GM18511 (cell line): ENCODE measurements at regions not wholly inside any gene's neighbourhood (a gene's known extent, or its start where the extent isn't known, plus 50 kb on each side); places are given as distances from the start of the nearest gene placed in this dataset.

Experiments used
- ATAC-seq: cut with Tn5 transposase; IDR thresholded peaks from one replicate; pipeline ENCODE4 v1.9.1; 2021; ENCODE audit warnings: mild to moderate bottlenecking, moderate library complexity; ENCODE audit not compliant: unreplicated experiment

DNA sequence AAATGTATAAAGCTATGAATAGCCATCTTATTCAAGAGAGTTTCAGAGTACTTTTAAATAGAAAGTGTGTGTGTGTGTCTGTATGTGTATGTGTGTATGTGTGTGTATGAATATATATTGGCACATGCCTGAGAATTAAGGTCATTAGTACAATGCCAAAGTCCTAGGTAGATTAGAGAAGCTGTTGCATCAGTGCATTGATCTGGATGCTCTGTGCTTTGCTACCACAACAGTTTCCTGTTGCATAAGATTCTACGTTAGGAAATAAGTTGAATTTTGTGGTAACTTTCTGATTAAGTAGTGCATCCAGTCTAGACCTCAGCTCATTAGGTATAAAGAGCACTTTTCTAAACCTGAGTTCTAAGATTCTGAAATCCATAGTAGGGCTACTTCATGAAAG lies 1102.8 kb upstream of the KLHL29 start:
- no peak for ATAC-seq

DNA sequence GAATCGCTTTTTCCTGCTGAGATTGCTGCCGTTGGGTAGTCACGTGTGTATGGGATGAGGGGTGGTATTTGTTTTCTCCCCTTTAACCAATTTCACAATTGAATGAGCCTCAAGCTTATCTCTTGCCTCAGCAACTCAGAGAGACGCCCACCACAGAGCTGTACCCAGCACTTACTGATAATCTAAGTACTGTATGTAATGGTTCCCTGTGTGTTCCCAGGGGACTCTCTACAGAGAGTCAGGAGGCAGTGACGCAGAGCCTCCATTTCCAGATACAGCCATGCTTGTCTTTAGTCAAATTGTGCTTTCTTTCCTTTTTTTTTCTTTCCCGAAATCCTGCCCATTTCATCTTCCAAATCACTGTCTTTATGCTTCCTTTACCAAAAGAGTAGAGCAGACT lies 1102.1 kb upstream of the KLHL29 start:
- no peak for ATAC-seq

DNA sequence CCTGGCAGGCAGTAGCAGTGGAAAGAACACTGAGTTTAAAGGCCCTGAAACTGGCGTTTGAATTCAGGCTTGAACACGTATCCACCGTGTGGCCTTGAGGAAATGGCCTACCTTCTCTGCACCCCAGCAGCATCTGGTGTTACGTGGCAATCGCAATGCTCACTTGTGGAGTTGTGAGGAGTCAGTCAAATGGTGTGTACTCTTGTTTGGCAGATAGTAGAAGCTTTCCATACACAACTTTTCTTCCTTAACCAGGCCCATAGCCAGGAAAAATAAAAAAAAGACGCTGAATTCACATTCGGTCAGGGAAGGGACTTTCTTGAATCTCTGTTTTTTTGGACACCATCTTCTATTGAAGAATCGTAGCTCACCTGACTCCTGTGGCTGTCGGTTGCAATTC lies 1101.5 kb upstream of the KLHL29 start:
- ATAC-seq = no peak

DNA sequence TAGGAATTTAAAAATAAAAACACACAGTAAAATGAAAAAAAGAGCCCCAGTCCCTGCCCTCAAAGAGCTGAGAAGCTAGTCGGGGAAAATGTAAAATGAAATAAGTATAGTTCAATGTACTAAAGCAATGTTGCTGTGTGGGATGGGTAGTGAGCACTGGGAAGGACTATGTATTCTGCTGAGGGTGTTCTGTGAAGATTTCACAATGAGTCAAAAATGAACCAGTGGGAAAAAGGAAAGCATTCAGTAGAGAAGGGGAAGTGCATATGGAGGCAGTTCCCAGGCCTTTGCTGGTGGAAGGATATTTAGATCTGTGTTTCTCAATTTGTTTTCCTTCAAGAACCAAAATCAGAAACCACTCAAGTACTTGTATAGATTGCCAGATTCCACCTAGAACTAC lies 1094.7 kb upstream of the KLHL29 start:
- ATAC-seq = no peak

DNA sequence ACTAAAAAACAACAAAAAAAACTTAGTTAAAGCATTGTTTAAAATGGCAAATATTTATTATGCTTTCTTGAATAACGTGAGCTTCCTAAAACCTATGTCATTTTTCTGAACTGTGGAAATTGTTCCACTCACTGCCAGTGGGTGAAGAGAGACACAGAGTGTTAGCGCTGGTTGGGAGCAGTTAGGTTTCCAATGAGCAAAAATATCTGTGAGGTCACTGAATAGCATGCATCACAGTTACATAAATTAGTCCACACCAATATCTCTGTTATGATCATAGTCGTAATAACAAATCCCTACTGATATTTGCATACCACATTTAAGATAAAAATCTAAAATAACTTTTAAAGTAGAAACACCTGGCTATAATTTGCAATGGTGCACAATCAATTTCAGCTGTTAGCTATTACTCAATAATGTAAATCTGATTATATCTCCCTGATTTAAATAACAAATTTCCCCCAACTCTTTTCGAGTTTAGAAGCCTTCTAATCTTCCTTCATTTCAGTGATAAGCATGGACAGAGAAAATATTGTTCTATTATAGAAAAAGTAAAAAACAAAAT lies 1094.0 kb upstream of the KLHL29 start:
- ATAC-seq = no peak

DNA sequence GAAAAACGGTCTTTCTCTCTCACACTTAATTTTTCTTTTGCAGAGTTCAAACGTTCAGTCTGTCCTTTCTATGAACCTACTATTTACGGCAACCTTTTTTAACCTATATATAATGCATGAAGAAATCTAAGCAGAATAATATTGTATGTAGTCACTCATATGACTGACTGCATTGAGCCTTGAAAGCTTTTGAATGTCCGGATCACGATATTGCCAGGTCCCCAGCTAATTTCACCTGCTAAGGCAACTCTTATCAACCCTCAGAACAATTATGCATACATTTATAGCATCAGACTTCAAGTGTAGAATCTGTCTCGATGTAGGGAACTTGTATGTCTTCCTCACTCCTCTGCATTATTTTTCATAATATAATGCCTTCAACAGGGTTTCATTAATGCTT lies 1083.8 kb upstream of the KLHL29 start:
- ATAC-seq = no peak

DNA sequence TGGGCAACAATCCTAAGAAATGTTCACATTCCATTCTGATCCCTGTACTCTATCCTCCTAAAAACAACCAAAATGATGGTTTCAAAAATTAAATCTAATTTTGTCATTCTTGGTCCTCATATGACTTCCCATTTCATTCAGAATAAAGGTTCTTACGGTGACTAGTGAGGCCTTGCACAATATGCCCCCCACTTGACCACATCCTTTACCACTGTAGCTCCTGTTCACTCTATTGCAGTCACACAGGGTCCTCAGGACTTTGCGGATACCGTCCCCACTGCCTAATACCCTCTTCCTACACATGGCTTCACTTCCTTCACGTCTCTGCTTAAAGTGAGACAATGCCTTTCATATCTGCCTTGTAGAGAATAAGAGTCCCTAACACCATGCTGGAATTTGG lies 1058.7 kb upstream of the KLHL29 start:
- ATAC-seq = no peak

DNA sequence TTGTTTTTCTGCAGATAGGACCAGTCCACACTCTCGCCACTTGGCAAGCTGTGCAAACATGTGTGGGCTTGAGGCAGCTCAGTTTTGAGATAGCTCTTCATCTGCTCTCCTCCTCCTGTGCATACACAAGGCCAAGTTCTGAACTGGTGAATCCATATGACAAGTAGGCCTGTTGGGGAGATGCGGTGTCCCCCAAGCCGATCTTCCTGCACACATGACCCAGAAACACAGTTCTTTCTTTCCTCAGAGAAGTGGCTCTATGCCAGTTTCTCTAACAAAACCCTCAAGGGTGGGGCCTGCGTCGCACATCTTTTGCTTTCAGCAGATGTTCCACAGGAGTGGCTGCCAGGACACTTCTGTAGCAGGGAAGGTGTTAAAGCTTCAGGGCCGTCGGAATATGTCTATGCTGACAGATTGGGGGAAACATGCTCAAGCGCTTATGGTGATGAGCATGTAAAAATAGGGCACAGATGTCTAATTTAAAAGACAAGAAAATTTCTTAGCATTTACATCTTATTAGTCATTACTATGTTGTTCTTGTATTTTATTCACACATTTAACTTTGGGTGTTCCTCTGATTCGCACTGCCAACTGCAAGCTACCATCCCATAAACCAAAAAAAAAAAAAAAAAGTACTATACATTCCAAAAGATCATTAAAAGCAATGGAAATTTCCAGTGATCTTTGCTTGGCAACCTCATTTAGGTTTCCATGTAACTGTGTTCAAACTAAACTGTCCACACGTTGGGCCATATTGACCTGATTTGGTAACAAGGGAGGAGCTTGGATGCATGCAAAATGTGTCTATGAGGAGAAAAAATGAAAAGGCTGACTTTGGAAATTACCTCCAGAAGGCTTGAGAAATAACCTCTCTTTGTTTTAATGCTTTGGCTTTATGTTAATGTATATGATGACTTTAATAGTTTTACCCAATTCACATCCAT lies 1055.5 kb upstream of the KLHL29 start:
- ATAC-seq = no peak

DNA sequence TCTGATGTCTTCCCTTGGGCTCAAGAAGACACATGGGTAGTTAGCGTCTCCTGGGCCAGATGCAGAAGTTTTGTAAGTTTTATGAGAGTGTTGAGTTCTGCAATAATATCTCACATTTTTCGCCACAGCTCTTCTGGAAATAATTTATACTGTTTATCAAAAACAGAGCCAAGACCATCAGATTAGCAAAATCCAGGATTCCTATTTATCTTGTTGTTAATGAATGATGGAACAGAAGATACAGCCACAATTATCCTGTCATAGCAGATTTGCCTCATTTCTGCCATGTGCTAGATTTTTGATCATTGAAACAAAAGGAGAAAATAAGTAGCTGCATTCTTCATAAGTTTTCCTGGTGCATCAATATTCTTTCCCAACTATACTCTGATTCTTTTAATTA lies 1048.6 kb upstream of the KLHL29 start:
- no peak for ATAC-seq

DNA sequence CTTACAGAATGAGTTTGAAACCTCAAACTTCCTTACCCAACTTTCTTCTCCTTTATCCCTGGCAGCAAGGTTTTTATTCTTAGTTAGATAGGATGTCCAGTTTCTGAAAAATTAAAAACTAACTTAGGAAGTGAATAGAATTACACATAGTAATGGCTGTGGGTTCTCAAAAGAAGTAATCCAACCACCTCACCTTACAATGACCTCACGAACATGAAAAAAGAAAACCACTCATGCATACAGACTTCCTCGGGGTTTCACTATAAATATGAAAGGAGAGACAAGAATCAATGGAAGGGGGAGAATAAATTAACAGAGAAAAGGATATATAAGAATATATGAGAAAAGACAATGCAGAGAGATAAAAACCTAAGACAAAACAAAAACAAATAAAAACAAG lies 1044.3 kb upstream of the KLHL29 start:
- ATAC-seq = no peak

DNA sequence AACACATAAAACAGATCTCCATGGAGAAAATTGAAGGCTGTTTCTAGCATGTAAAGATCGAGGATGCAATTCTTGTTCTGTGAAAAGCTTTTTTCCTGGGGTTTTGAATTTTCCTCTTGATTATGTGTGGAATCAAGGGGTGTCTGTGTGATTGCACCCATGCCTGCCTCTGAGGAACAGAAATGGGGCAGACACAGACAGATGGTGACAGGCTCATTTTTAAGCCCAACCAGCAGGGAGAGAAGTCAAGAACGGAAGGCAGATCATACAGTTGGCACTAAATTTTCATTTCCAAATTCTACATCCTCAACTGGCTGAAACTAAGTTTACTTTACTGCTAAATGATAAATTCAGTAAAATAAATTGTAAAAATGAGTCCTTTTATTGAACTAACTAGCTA lies 1037.7 kb upstream of the KLHL29 start:
- ATAC-seq = no peak

DNA sequence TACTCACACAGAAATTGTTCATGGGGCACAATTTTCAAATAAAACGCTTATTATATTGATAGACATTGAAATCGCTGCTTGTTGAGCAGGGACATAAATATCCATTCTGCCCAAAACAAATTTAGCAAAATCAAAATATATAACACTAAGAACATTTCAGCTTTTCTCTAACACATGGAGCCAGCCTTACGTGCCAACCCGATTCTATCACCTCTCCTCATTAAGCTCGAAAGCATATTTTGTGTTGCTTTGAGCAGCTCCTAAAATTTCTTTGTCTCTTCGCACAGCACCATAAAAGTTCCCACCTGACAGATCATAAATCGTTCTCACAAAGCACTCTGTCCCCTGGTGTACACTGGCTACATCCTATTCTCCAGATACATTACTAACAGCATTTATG lies 1034.4 kb upstream of the KLHL29 start:
- ATAC-seq = no peak

DNA sequence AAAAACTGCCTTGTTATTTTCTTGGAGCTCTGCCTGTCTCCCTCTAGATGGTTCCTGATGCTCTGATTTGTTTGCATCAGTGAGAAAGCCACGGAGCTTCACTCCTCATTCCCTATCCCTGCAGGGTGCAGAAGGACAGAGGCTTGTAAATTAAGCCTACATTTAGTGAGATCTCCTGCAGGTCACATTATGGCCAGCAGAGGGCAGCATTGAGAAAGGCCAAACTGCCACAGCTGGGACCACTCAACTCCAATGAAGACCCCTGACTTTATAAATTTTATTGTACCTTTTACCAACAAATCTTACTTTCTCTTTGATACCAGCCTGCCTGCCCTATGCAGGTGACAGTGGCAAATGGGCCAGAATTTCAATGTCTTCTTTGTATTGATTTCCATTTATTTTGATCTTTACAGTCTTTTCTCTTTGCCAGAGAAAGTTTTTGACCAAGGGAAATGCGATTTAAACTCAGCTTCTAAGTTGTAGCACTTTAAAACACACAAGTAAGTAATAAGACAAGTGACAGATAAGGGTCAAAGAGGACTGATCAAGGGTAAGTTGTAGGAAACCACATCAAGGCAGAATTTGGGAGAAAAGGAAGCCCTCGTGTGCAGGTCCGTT lies 1029.1 kb upstream of the KLHL29 start:
- ATAC-seq = peak; percentile 84

DNA sequence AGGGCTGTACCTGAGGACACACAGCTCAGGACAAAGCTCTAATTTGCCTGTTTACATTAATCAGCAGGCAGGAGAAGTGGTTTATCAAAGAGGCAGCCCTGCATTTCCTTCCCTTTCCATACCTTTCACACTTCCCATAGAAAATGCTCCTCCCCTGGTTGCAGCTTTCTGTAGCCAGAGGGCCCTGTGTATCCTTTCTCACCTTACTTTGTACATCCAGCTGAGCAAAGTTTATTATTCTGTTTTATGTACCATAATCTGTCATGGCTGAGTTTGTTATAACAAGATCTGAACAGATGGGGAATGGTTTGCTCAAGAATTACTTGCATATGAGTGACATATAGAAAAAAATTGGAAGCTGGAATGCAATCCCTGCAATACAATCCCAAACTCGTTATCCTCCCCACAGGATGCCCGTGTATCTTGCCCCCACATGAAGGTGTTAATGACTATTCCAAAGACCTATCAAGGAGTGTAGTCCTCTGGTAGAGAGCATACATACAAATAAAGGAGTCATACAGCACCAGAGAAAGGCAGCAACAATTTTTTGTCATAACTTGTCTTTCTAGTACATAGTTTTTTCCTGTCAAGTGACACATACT lies 1025.8 kb upstream of the KLHL29 start:
- no peak for ATAC-seq

DNA sequence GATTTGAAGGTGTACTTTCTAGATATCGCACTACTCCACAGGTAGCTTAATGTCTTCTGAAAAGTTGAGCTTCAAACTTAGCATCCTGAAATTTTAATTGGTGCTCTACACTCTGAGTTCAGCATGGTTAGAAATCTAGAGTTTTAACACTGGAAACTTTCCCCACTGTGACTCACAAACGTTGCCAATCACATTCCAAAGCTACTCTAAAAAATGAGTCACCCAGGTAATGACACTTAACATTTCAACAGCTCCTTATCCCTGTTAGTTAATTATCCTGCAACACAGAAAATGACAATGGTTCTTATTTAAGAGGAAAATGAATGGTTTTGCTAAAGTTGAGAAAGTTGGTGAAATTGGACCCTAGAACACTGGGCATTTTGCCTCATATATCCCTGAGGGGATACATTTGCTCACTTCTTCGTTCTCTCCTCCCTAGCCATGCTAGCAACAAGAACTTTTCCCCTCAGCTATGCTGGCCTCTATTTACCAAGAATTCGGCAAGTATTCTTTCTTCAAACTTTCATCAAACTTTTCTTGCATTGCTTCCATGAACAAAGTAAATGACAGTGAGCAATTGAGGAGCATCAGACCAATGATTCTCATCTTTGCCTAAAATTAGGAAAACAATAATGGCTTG lies 1024.1 kb upstream of the KLHL29 start:
- no peak for ATAC-seq

DNA sequence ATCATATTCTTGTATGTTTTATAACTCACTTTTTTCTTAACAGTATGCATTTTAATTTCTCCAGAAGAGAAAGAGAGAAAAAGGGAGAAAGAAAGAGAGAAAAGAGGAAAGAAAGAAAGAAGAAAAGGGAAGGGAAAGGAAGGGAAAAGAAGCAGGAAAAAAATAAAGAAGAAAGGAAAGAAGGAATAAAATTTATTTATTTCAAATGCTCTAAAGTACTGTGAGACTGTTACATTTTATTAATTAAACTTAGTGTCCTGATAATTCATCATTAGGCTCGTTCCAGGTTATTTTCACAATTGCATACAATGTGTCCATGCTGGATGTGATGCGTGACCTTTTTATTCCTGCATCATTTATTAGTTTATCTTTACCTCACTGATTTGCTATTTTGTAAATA lies 1023.4 kb upstream of the KLHL29 start:
- no peak for ATAC-seq

DNA sequence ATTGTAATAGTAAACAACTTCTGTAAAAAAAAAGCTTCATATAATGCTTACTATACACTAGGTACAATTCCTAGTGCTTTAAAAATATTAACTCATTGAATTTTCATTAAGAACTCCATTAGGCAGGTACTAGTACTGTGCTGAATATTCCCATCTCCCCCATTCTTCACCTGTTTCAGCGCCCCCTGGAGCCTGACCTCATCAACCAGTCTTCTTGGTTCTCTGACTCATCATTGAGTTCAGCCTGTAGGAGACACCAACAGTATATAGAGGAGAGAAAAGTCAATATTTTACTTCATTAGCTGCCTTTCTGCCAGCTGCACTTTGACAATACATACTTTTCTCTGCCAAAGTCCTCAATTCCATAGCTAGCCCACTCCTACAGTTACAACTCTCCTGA lies 1009.9 kb upstream of the KLHL29 start:
- ATAC-seq = no peak

DNA sequence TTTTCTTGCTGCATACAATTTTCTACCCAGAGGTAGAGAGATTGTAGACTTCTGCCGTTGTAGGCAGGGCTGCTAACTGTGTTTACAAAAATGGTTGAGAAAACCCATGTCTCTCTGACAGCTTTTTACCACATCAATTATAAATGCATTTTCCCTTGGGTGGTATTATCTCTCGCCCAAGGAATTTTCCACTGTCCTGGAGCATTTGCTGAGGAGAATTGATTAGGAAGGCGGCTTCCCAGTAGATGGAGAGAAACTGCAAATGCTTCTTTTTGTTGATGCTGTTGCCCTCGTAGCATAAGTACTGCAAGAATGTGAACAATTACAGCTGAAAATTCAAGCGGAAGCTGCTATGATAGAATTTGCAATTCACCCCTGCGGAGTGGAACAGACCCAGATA lies 1007.7 kb upstream of the KLHL29 start:
- ATAC-seq = no peak

DNA sequence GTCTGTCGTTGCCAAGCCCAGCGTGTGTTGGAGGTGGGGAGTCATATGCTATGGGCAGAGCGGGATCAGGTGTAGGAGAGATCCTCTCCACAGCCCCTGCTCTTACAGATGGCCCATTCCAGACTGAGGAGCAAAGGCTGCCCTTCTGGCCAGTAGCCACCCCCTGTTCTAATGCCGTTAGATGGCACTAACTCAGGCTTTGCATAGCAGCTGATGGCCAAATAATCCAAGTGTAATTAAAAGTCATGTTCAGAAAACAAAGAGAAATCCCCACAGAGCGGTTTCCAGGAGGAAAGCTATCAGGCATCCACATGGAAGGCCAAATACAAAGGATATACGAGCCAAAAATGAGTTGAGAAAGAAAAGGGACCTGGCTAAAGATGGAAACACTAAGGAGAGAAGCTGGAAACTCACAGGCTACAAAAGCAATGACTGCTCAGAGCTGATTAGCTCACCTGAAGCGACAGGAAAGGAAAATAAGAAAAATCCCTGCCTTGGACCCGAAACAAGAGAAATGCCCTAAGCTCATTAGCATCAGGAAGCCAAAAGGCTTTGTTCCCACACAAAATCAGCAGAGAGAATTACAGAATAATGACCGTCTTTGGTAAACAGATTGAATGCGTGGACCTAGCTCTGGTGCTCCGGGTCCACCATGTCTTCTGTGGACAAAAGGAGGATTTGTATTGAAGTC lies 1002.4 kb upstream of the KLHL29 start:
- no peak for ATAC-seq

DNA sequence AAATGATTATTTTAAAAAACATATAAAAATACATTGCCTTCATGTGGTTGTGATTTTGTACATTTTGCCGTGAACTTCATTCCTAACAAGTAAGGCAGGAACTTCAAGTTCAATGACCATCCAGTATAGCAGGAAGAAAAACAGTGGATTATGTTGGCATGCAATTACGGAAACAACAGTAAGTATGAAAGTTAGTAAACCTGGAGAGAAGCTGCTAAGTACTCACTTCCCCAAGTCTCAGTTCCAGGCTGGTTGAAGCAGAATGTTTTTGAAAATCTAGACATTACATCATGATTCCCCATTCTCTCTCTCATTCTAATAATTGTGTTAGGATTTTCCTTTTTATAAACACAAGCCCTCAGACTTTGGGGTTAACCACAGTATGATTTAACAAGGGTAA lies 987.1 kb upstream of the KLHL29 start:
- no peak for ATAC-seq

DNA sequence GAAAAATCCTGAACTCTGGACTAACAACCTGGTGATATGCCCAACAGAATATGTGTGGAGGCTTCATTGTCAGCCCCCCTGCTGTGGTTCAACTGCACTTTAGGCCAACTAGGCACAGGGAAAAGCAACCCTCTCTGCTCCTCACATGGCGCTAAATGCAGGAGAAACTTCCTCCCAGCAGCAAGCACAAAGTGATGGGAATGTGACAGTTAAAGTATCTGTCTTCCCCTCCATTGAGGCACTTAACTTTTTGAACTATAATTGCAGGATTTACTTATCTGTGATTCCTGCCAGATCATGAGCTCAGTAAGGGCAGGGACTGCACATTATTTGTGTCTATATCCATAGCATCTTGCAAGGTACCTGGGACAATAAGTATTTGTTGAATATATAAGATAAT lies 981.2 kb upstream of the KLHL29 start:
- no peak for ATAC-seq
